WERI-Rb-1 (cell line): ENCODE measurements at regions not wholly inside any gene's neighbourhood (a gene's known extent, or its start where the extent isn't known, plus 50 kb on each side); places are given as distances from the start of the nearest gene placed in this dataset.

ENCODE experiments used
- DNase-seq: peaks from one replicate; pipeline ENCODE4 v3.0.0-alpha.2; 2020
- H3K27ac ChIP-seq: fragments of 250-450 bp; sonication (Bioruptor Pico); 2 replicates; pipeline ENCODE4 v1.5.1; 2020; ENCODE audit warnings: mild to moderate bottlenecking, moderate library complexity
- H3K27me3 ChIP-seq: fragments of 250-450 bp; sonication (Bioruptor Pico); 2 replicates; pipeline ENCODE4 v1.5.1; 2021; ENCODE audit warnings: mild to moderate bottlenecking, low read depth, moderate library complexity; ENCODE audit not compliant: insufficient read depth, severe bottlenecking
- H3K36me3 ChIP-seq: fragments of 250-450 bp; sonication (Bioruptor Pico); 2 replicates; pipeline ENCODE4 v1.5.1; 2020; ENCODE audit warnings: mild to moderate bottlenecking, moderate library complexity
- H3K4me3 ChIP-seq: 2 replicates; pipeline ENCODE4 v1.5.1; 2011; ENCODE audit warnings: low read depth, mild to moderate bottlenecking, control low read depth, low read length
- H3K9me3 ChIP-seq: fragments of 250-450 bp; sonication (Bioruptor Pico); 2 replicates; pipeline ENCODE4 v1.5.1; 2021; ENCODE audit warnings: mild to moderate bottlenecking, moderate library complexity; ENCODE audit not compliant: severe bottlenecking
- CTCF ChIP-seq: IDR thresholded peaks from 2 replicates; pipeline ENCODE4 v1.5.1; 2011; ENCODE audit warnings: low read depth, mild to moderate bottlenecking, control low read depth, inconsistent platforms, low read length

- Histone ChIP-seq H3K36me3 (no peaks in the 10 kb centered on the region), H3K4me3 (no peak overlapping the region), H3K27ac (no peak overlapping the region), H3K9me3 (no peaks in the 10 kb centered on the region), H3K27me3 (peaks cover 30% of the 10 kb centered on the region)
- DNase-seq = no peak
- TF ChIP-seq CTCF = no peak
These were observed 142.4 kb upstream of the GLRA2 start for GRCh38 chrX:14386981-14387380.

- H3K36me3 ChIP-seq = no peaks in the 10 kb centered on the region
- DNase-seq = no peak
- no peak for TF ChIP-seq CTCF
- H3K4me3 ChIP-seq = no peak overlapping the region
- H3K27me3 ChIP-seq = peaks cover 38% of the 10 kb centered on the region
- H3K9me3 ChIP-seq = no peaks in the 10 kb centered on the region
- H3K27ac ChIP-seq = no peak overlapping the region
These were observed 149.3 kb upstream of the GLRA2 start for GRCh38 chrX:14380044-14380443.

GRCh38 chrX:14377427-14377826 lies 151.9 kb upstream of the GLRA2 start:
- Histone ChIP-seq H3K9me3 (no peaks in the 10 kb centered on the region), H3K27me3 (peaks cover 25% of the 10 kb centered on the region), H3K36me3 (no peaks in the 10 kb centered on the region), H3K4me3 (no peak overlapping the region), H3K27ac (no peak overlapping the region)
- DNase-seq = no peak
- no peak for TF ChIP-seq CTCF

GRCh38 chrX:14363728-14364127 lies 165.6 kb upstream of the GLRA2 start:
- TF ChIP-seq CTCF = no peak
- no peak for DNase-seq
- Histone ChIP-seq H3K27me3 (peaks cover 36% of the 10 kb centered on the region), H3K27ac (no peak overlapping the region), H3K4me3 (no peak overlapping the region), H3K36me3 (no peaks in the 10 kb centered on the region), H3K9me3 (no peaks in the 10 kb centered on the region)

- no peak overlapping the region for H3K27ac ChIP-seq
- peaks cover 38% of the 10 kb centered on the region for H3K27me3 ChIP-seq
- TF ChIP-seq CTCF = no peak
- DNase-seq = no peak
- H3K9me3 ChIP-seq = no peaks in the 10 kb centered on the region
- no peaks in the 10 kb centered on the region for H3K36me3 ChIP-seq
- H3K4me3 ChIP-seq = no peak overlapping the region
These were observed 166.6 kb upstream of the GLRA2 start for GRCh38 chrX:14362721-14363120.

- DNase-seq = no peak
- H3K9me3 ChIP-seq = no peaks in the 10 kb centered on the region
- TF ChIP-seq CTCF = no peak
- H3K27me3 ChIP-seq = peaks cover 38% of the 10 kb centered on the region
- H3K27ac ChIP-seq = no peak overlapping the region
- no peaks in the 10 kb centered on the region for H3K36me3 ChIP-seq
- no peak overlapping the region for H3K4me3 ChIP-seq
These were observed 167.9 kb upstream of the GLRA2 start for GRCh38 chrX:14361435-14361834.
